Loucy (cell line): ENCODE measurements at regions not wholly inside any gene's neighbourhood (a gene's known extent, or its start where the extent isn't known, plus 50 kb on each side); places are given as distances from the start of the nearest gene placed in this dataset.

Experiments
- CTCF ChIP-seq: fragments of 200-600 bp; sonication (generic); conservative IDR thresholded peaks from 2 replicates; pipeline ENCODE4 v1.5.1; 2014; ENCODE audit warnings: mild to moderate bottlenecking, antibody characterized with exemption, low read length
- EZH2phosphoT487 ChIP-seq: fragments of 200-600 bp; IDR thresholded peaks from 2 replicates; pipeline ENCODE4 v1.6.1; 2018; ENCODE audit warnings: antibody characterized with exemption, mild to moderate bottlenecking, moderate library complexity, borderline replicate concordance

GRCh38 chr6:88361298-88361697 lies 195.2 kb upstream of the CNR1 start:
- TF ChIP-seq CTCF, result no peak
- no peak for TF ChIP-seq EZH2phosphoT487
